ENCODE measurements at regions not wholly inside any gene's neighbourhood (a gene's known extent, or its start where the extent isn't known, plus 50 kb on each side); places are given as distances from the start of the nearest gene placed in this dataset.

DNA sequence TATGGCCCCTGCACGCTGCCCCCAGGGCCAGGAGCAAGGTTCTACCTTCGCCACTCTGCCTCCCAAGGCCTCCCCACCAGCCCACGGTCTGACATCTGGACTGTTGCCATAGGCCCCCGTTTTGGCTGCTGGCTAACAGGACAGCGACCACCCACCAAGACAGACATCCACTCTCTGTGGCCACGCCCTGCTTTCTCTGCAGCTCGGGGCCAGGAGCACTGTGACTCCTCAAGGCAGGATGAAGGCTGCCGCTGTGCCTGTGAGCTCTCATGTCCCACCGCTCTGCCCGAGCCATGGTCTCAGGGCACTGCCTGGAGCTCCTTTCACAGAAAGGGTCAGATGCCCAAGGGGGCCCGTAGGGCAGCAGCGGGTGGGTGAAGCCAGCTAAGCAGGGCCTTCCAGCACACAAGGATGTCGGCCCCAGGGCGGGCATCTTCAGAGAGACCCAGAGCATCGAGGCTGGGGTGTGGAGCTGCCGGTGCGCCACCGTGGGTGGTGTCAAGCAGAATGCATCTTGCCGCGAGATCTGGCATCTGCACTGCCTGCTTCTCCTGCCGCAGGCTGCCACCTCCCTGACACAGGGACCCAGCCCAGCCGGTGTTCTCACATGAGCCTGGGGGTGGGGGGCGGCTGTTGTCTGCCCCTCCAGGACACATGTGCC is 92.2 kb upstream of the ADAMTS2 start:
- TF ChIP-seq, protein P1, sequence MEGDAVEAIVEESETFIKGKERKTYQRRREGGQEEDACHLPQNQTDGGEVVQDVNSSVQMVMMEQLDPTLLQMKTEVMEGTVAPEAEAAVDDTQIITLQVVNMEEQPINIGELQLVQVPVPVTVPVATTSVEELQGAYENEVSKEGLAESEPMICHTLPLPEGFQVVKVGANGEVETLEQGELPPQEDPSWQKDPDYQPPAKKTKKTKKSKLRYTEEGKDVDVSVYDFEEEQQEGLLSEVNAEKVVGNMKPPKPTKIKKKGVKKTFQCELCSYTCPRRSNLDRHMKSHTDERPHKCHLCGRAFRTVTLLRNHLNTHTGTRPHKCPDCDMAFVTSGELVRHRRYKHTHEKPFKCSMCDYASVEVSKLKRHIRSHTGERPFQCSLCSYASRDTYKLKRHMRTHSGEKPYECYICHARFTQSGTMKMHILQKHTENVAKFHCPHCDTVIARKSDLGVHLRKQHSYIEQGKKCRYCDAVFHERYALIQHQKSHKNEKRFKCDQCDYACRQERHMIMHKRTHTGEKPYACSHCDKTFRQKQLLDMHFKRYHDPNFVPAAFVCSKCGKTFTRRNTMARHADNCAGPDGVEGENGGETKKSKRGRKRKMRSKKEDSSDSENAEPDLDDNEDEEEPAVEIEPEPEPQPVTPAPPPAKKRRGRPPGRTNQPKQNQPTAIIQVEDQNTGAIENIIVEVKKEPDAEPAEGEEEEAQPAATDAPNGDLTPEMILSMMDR (IDR thresholded peaks at IDR 0.05; ENCODE audit: low read length): no peak
- no peak for TF ChIP-seq EZH2 (IDR thresholded peaks at IDR 0.05; ENCODE audit: borderline replicate concordance, low read length)

All from OCI-LY1 (cell line).